ENCODE measurements at regions not wholly inside any gene's neighbourhood (a gene's known extent, or its start where the extent isn't known, plus 50 kb on each side); places are given as distances from the start of the nearest gene placed in this dataset.

DNA sequence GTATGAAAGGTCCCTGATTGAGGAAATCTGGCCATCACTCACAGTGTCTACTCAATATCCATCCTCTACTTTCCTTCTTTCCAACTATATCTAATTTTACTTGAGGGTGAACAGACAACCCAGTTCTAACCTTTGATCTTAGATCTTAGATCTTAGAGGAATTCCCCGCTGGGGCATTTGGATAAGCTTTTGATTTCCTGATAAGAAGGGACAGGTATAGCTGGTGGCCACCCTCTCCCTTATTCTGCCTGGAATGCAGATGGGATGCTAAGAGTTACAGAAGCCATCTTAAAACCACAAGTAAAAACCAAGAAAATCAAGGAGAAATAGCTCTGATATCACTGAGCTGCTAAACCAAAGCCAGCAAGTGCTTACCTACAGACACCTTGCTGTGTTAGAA is 77.2 kb upstream of the ACSL3 start:
- TF ChIP-seq ZC3H10 (CRISPR knock-in tag; IDR thresholded peaks at IDR 0.05), result no peak
- TF ChIP-seq ZNF8 (CRISPR knock-in tag; IDR thresholded peaks at IDR 0.05), result no peak
- TF ChIP-seq ZFP30 (CRISPR knock-in tag; IDR thresholded peaks at IDR 0.05), result no peak
- TF ChIP-seq, protein P1, sequence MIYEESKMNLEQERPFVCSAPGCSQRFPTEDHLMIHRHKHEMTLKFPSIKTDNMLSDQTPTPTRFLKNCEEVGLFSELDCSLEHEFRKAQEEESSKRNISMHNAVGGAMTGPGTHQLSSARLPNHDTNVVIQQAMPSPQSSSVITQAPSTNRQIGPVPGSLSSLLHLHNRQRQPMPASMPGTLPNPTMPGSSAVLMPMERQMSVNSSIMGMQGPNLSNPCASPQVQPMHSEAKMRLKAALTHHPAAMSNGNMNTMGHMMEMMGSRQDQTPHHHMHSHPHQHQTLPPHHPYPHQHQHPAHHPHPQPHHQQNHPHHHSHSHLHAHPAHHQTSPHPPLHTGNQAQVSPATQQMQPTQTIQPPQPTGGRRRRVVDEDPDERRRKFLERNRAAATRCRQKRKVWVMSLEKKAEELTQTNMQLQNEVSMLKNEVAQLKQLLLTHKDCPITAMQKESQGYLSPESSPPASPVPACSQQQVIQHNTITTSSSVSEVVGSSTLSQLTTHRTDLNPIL (CRISPR knock-in tag; IDR thresholded peaks at IDR 0.05; ENCODE audit: low read depth), result no peak
- TF ChIP-seq ARNTL (CRISPR knock-in tag; IDR thresholded peaks at IDR 0.05; ENCODE audit: borderline replicate concordance, low read depth), result no peak
- no peak for TF ChIP-seq OSR1 (CRISPR knock-in tag; IDR thresholded peaks at IDR 0.05)
- TF ChIP-seq TCF4 (CRISPR knock-in tag; IDR thresholded peaks at IDR 0.05; ENCODE audit: borderline replicate concordance), result no peak
- TF ChIP-seq RARB (CRISPR knock-in tag; IDR thresholded peaks at IDR 0.05), result no peak
- no peak for TF ChIP-seq ESRRG (CRISPR knock-in tag; IDR thresholded peaks at IDR 0.05)
- TF ChIP-seq ZFP3 (CRISPR knock-in tag; IDR thresholded peaks at IDR 0.05), result no peak
- no peak for ATAC-seq

DNA sequence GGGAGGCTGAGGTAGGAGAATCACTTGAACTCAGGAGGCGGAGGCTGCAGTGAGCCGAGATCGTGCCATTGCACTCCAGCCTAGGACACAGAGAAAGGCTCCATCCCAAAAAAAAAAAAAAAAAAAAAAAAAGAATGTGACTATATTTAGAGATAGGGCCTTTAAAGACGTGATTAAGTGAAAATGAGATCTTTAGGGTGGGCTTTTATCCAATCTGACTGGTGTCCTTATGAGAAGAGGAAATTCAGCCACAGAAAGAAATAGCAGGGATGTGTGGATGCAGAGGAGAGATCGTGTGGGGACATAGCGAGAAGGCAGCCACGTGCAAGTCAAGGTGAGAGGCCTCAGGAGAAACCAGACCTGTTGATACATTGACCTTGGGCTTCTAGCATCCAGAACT is 69.9 kb upstream of the ACSL3 start:
- ATAC-seq, result no peak
- TF ChIP-seq ZNF565 (CRISPR knock-in tag; conservative IDR thresholded peaks at IDR 0.05; ENCODE audit: low read depth) (no peak), GLIS3 (CRISPR knock-in tag; IDR thresholded peaks at IDR 0.05) (no peak), ZFP30 (CRISPR knock-in tag; IDR thresholded peaks at IDR 0.05) (no peak), ZC3H10 (CRISPR knock-in tag; IDR thresholded peaks at IDR 0.05) (no peak), TOX (CRISPR knock-in tag; IDR thresholded peaks at IDR 0.05; ENCODE audit: borderline replicate concordance) (no peak), ZNF8 (CRISPR knock-in tag; IDR thresholded peaks at IDR 0.05) (no peak), TCF4 (CRISPR knock-in tag; IDR thresholded peaks at IDR 0.05; ENCODE audit: borderline replicate concordance) (no peak), ARNTL (CRISPR knock-in tag; IDR thresholded peaks at IDR 0.05; ENCODE audit: borderline replicate concordance, low read depth) (no peak), RARB (CRISPR knock-in tag; IDR thresholded peaks at IDR 0.05) (no peak)
- TF ChIP-seq, protein P2, sequence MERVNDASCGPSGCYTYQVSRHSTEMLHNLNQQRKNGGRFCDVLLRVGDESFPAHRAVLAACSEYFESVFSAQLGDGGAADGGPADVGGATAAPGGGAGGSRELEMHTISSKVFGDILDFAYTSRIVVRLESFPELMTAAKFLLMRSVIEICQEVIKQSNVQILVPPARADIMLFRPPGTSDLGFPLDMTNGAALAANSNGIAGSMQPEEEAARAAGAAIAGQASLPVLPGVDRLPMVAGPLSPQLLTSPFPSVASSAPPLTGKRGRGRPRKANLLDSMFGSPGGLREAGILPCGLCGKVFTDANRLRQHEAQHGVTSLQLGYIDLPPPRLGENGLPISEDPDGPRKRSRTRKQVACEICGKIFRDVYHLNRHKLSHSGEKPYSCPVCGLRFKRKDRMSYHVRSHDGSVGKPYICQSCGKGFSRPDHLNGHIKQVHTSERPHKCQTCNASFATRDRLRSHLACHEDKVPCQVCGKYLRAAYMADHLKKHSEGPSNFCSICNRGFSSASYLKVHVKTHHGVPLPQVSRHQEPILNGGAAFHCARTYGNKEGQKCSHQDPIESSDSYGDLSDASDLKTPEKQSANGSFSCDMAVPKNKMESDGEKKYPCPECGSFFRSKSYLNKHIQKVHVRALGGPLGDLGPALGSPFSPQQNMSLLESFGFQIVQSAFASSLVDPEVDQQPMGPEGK (CRISPR knock-in tag; IDR thresholded peaks at IDR 0.05; ENCODE audit: borderline replicate concordance), result no peak
- TF ChIP-seq, protein P3, sequence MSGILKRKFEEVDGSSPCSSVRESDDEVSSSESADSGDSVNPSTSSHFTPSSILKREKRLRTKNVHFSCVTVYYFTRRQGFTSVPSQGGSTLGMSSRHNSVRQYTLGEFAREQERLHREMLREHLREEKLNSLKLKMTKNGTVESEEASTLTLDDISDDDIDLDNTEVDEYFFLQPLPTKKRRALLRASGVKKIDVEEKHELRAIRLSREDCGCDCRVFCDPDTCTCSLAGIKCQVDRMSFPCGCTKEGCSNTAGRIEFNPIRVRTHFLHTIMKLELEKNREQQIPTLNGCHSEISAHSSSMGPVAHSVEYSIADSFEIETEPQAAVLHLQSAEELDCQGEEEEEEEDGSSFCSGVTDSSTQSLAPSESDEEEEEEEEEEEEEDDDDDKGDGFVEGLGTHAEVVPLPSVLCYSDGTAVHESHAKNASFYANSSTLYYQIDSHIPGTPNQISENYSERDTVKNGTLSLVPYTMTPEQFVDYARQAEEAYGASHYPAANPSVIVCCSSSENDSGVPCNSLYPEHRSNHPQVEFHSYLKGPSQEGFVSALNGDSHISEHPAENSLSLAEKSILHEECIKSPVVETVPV (CRISPR knock-in tag; IDR thresholded peaks at IDR 0.05), result no peak

DNA sequence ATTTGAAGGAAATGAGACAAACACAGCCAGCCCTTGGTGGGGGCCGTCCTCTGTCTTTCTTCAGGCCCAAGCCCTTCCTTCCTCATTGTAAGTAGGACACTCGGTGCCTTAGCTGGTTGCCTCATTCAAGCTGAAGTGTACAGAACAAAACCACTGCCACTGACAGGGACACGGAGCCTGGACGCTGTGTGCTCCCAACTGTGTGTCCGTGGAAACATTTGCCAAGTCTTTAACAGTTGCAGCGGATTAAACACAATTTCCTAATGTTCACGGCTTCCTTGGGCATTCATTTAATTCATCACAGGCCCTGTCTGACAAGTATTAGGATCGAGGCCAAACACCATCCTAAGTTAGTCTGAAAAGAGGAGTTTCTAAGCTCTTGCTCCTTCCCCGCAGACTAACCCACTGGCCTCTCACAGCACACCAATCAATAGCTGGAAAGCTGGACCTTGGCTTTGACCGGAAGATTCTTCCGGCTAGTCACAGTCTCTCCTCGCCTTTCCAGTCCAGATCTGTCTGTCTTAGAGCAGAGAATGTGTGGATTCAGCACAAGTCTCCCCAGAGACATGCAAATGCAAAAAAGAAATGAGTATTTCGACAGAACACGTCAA is 68.7 kb upstream of the ACSL3 start:
- TF ChIP-seq OSR1 (CRISPR knock-in tag; IDR thresholded peaks at IDR 0.05) (no peak), SNAI2 (CRISPR knock-in tag; IDR thresholded peaks at IDR 0.05) (no peak), ARNTL (CRISPR knock-in tag; IDR thresholded peaks at IDR 0.05; ENCODE audit: borderline replicate concordance, low read depth) (no peak), ZNF8 (CRISPR knock-in tag; IDR thresholded peaks at IDR 0.05) (no peak), PPARA (CRISPR knock-in tag; IDR thresholded peaks at IDR 0.05; ENCODE audit: borderline replicate concordance) (no peak), TCF4 (CRISPR knock-in tag; IDR thresholded peaks at IDR 0.05; ENCODE audit: borderline replicate concordance) (no peak), TOX (CRISPR knock-in tag; IDR thresholded peaks at IDR 0.05; ENCODE audit: borderline replicate concordance) (no peak)
- TF ChIP-seq, protein P4, sequence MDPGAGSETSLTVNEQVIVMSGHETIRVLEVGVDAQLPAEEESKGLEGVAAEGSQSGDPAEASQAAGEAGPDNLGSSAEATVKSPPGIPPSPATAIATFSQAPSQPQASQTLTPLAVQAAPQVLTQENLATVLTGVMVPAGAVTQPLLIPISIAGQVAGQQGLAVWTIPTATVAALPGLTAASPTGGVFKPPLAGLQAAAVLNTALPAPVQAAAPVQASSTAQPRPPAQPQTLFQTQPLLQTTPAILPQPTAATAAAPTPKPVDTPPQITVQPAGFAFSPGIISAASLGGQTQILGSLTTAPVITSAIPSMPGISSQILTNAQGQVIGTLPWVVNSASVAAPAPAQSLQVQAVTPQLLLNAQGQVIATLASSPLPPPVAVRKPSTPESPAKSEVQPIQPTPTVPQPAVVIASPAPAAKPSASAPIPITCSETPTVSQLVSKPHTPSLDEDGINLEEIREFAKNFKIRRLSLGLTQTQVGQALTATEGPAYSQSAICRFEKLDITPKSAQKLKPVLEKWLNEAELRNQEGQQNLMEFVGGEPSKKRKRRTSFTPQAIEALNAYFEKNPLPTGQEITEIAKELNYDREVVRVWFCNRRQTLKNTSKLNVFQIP (CRISPR knock-in tag; IDR thresholded peaks at IDR 0.05; ENCODE audit: borderline replicate concordance, low read depth), result no peak
- TF ChIP-seq, protein P2 (CRISPR knock-in tag; IDR thresholded peaks at IDR 0.05; ENCODE audit: borderline replicate concordance), result no peak
- ATAC-seq, result no peak

All from SK-N-SH treated with all-trans-retinoic acid at 6 μM for 48 hours (cell line).